ENCODE measurements at regions not wholly inside any gene's neighbourhood (a gene's known extent, or its start where the extent isn't known, plus 50 kb on each side); places are given as distances from the start of the nearest gene placed in this dataset.

DNA sequence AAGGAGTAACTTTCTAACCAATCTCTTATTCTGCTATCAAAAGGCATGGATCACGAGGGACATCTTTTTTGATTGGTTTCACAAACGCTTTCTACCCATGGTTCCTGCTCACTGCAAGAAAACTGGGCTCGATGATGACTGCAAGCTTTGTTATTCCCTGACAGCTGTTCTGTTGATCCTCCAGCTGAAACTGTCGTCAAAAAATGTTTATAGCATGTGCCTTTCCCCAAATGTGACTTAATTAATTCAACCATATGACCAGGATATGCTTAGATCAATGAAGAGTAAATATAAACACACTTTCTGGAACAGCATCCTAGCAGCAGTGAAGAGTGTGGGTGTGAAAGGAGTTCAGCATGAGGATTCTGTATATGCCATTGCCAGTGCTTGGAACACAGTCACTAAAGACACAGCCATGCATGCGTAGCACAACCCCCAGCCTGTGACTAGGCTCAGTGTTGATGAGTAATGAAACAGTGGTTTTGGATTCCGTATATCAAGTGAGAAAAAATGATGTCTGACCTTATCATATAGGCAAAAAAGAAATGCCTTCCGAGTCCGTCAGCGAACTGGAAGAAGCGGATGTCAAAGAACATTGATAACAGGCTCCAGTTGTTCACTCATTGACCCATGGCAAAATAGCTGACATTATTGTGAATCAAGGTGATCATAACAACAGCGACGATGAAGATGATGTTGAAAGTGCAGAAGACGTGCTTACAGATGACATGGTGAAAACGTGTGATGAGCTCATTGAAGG lies 347.4 kb downstream of the FGF9 start:
- no peak overlapping the region for H3K4me3 ChIP-seq (ENCODE audit: low read depth, low read length)
- TF ChIP-seq, protein P1, sequence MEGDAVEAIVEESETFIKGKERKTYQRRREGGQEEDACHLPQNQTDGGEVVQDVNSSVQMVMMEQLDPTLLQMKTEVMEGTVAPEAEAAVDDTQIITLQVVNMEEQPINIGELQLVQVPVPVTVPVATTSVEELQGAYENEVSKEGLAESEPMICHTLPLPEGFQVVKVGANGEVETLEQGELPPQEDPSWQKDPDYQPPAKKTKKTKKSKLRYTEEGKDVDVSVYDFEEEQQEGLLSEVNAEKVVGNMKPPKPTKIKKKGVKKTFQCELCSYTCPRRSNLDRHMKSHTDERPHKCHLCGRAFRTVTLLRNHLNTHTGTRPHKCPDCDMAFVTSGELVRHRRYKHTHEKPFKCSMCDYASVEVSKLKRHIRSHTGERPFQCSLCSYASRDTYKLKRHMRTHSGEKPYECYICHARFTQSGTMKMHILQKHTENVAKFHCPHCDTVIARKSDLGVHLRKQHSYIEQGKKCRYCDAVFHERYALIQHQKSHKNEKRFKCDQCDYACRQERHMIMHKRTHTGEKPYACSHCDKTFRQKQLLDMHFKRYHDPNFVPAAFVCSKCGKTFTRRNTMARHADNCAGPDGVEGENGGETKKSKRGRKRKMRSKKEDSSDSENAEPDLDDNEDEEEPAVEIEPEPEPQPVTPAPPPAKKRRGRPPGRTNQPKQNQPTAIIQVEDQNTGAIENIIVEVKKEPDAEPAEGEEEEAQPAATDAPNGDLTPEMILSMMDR (IDR thresholded peaks at IDR 0.05; ENCODE audit: borderline replicate concordance, insufficient read depth, low read depth, low read length) = no peak

DNA sequence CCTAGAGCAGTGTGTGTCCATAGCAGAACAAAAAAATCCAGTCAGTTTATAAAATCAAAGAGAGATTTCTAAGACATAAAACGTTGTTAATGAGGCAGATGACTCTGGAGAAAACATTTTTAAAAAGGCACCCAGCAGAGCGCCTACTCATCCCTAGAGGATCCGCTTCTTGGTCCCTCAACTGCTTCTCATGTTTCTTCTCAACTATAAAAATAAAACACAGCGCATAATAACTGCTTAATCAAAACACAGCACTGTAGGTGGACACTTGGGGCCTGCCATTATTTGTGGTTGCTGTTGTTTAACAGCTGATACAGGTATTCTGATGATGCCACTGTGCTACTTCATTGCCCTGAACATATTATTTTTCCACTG lies 347.9 kb downstream of the FGF9 start:
- TF ChIP-seq, protein P1 (IDR thresholded peaks at IDR 0.05; ENCODE audit: borderline replicate concordance, insufficient read depth, low read depth, low read length) = no peak
- no peak overlapping the region for H3K4me3 ChIP-seq (ENCODE audit: low read depth, low read length)

DNA sequence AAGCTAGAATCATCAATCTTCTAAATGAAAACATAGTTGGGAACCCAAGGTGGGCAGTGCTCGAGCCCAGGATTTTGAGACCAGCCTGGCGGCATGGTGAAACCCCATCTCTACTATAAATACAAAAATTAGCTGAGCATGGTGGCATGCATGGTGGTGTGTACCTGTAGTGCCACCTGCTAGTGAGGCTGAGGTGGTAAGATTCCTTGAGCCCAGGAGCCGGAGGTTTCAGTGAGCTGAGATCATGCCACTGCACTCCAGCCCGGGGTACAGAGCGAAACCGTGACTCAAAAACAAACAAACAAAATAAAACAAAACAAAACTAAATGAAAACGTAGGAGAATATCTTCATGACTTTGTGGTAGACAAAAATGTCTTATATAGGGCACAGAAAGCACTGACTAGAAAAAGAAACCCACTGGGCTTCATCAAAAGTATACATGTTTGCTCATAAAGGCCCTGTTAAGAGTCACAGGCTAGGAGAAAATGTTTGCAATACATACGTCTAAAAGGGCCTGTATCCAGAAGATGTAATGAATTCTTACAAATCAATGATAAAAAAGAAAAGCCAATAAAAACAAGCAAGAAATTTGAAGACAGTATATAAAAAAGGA lies 353.6 kb downstream of the FGF9 start:
- TF ChIP-seq, protein P1 (IDR thresholded peaks at IDR 0.05; ENCODE audit: borderline replicate concordance, insufficient read depth, low read depth, low read length) = no peak
- no peak overlapping the region for H3K4me3 ChIP-seq (ENCODE audit: low read depth, low read length)

DNA sequence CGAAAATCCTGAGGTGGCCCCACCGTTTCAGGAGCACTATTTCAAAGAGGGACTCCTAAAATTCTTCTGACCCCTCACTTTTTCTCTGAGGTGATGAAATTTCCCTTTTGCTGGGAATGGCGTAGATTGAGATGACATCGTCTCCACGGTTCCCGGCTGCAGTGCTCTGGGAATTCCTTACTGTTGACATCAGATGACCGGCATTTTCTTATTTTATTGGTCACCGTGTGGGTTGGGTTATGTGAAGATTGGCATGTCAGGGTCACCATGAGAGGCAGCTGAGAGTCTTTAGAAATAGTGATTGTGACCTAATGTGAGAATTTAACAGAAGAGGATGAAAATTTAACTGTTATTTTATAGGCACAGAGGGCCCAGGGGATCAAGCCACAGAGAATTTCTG lies 356.7 kb downstream of the FGF9 start:
- H3K4me3 ChIP-seq (ENCODE audit: low read depth, low read length) = no peak overlapping the region
- TF ChIP-seq, protein P1 (IDR thresholded peaks at IDR 0.05; ENCODE audit: borderline replicate concordance, insufficient read depth, low read depth, low read length) = no peak

DNA sequence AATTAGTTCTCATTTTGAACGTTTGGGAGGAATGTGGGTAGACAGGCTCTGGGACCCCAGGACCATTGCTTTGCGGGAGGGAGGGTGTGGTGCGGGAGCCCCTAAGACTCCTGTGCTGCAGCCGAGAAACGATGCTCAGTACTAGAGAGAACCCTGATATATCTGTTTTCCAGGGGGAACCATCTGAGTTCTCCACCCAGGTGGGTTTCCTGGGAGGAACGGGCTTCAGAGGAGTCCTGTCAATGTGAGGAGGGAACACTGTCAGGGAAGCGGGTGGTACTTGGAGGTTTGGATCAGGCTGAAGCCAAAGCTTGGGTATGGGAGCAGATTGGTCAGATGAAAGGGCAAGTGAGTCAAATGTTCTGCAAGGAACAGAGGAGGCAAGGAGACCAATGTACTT lies 358.0 kb downstream of the FGF9 start:
- TF ChIP-seq, protein P1 (IDR thresholded peaks at IDR 0.05; ENCODE audit: borderline replicate concordance, insufficient read depth, low read depth, low read length) = no peak
- no peak overlapping the region for H3K4me3 ChIP-seq (ENCODE audit: low read depth, low read length)

DNA sequence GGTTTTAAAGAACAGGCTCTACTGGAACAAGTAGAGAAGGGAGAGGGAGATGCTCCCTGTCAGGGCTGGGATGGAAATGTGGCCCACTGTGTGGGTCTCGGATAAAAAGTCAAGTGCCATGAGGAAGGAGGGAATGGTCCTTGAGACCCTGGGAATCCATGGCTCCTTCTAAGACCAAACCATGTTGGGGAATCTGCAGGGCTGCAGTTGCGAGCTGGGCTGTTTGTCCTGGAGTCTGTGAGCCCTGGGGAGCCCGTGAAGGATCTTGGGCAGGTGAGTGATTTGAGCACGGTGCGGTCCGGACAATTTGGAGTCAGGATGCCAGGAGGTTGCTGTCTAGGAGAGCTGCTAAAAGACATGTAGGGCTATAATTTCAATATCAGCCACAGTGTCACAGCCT lies 359.4 kb downstream of the FGF9 start:
- H3K4me3 ChIP-seq (ENCODE audit: low read depth, low read length) = no peak overlapping the region
- TF ChIP-seq, protein P1 (IDR thresholded peaks at IDR 0.05; ENCODE audit: borderline replicate concordance, insufficient read depth, low read depth, low read length) = no peak

DNA sequence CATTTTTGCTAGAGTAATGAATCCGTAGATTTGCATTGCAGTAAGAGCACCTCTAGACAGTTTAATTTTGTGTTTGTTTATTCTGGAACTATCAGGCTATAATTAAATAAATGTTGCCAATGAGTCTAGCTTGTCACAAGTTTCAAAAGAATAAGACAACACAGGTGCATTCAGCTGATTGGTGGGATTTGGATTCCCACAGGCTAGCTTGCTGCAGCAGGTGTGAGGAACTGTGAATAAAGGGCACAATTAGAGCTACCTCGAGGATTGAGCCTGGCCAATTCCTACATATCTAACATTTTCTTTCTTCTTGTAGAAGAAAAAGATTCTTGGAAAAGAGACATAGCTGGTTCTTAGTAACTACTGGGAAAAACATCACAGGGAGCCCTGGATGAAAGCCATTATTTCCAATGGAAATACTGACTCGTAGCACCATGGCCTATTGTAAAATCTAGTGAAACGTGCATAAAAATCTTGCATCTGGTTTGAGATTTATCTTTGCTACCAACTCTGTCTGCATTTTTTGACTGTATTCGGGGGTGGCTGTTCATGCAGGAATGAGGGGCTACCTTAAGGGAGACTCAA lies 360.9 kb downstream of the FGF9 start:
- TF ChIP-seq, protein P1 (IDR thresholded peaks at IDR 0.05; ENCODE audit: borderline replicate concordance, insufficient read depth, low read depth, low read length) = no peak
- H3K4me3 ChIP-seq (ENCODE audit: low read depth, low read length) = no peak overlapping the region

All from GM12875 (cell line).